Mammary epithelial cell (primary cell): ENCODE measurements at regions not wholly inside any gene's neighbourhood (a gene's known extent, or its start where the extent isn't known, plus 50 kb on each side); places are given as distances from the start of the nearest gene placed in this dataset.

Source experiments
- CTCF ChIP-seq, 2 donors: IDR thresholded peaks in 1 of 2; conservative IDR thresholded peaks in 1 of 2; 2 replicates each; pipeline ENCODE4 v1.5.1; 2011 to 2012; ENCODE audit warnings: inconsistent platforms in 2 of 2, low read length in 2 of 2, mild to moderate bottlenecking in 2 of 2, control low read depth in 1 of 2, low read depth in 1 of 2; ENCODE audit not compliant: insufficient read depth in 1 of 2; ENCODE audit errors: extremely low read depth in 1 of 2
- EZH2 ChIP-seq: IDR thresholded peaks from 2 replicates; pipeline ENCODE4 v1.6.1; 2012; ENCODE audit warnings: low read length, inconsistent platforms, borderline replicate concordance

- TF ChIP-seq CTCF (conservative IDR thresholded peaks at IDR 0.05 in 1 of 2, IDR thresholded peaks at IDR 0.05 in 1 of 2; ENCODE audit: extremely low read depth in 1 of 2, insufficient read depth in 1 of 2, low read depth in 1 of 2, low read length in 2 of 2) (no peak), EZH2 (no peak)
These were observed 97.1 kb upstream of the CDH6 start for GRCh38 chr5:31096238-31096865.
